H1 (cell line): ENCODE measurements at regions not wholly inside any gene's neighbourhood (a gene's known extent, or its start where the extent isn't known, plus 50 kb on each side); places are given as distances from the start of the nearest gene placed in this dataset.

ENCODE experiments used
- CTCF ChIA-PET: fragments of 300-600 bp; sonication (Branson Sonifier 250); formaldehyde crosslinking; loops from one replicate; lab custom pipeline; 2021; ENCODE audit not compliant: partially characterized antibody; lab: Charles Lee
- POLR2A ChIA-PET: fragments of 300-600 bp; sonication (Branson Sonifier 250); formaldehyde crosslinking; loops from one replicate; lab custom pipeline; 2021; ENCODE audit warnings: inconsistent platforms; ENCODE audit not compliant: partially characterized antibody; lab: Charles Lee
- DNase-seq, 2 experiments: peaks; one replicate each; pipeline versions ENCODE4 v3.0.0 to v3.0.0-alpha.2; 2010 to 2022; ENCODE audit warnings: low spot score in 2 of 2, low read depth in 1 of 2, mixed read lengths in 1 of 2
- FAIRE-seq: peaks from 2 replicates; lab custom pipeline; 2011; peaks lifted over from hg19 to GRCh38; lab: Jason Lieb, UNC
- H2AFZ ChIP-seq: 2 replicates; pipeline ENCODE4 v1.8.1; 2012; ENCODE audit warnings: low read length, inconsistent platforms
- H2AK5ac ChIP-seq: 2 replicates; pipeline ENCODE4 v1.6.1; 2013; ENCODE audit warnings: low read depth, low read length
- H2BK120ac ChIP-seq: replicated peaks from 2 replicates; pipeline ENCODE3; 2013; ENCODE audit warnings: low read depth, low read length, inconsistent platforms
- H2BK12ac ChIP-seq: 2 replicates; pipeline ENCODE4 v1.6.1; 2013; ENCODE audit warnings: low read depth, low read length
- H2BK15ac ChIP-seq: 2 replicates; pipeline ENCODE4 v1.6.1; 2013; ENCODE audit warnings: low read length
- H2BK20ac ChIP-seq: 2 replicates; pipeline ENCODE4 v1.6.1; 2013; ENCODE audit warnings: low read length
- H2BK5ac ChIP-seq: 2 replicates; pipeline ENCODE4 v1.6.1; 2013; ENCODE audit warnings: low read depth, low read length
- H3K14ac ChIP-seq: 2 replicates; pipeline ENCODE4 v1.6.1; 2013; ENCODE audit warnings: inconsistent platforms; ENCODE audit not compliant: insufficient read length
- H3K18ac ChIP-seq: 2 replicates; pipeline ENCODE4 v1.6.1; 2013; ENCODE audit warnings: low read length; ENCODE audit errors: extremely low read depth
- H3K23ac ChIP-seq: 2 replicates; pipeline ENCODE4 v1.6.1; 2013; ENCODE audit warnings: inconsistent platforms; ENCODE audit not compliant: insufficient read length
- H3K23me2 ChIP-seq: 2 replicates; pipeline ENCODE4 v1.6.1; 2013; ENCODE audit warnings: low read depth, low read length
- H3K27ac ChIP-seq: 2 replicates; pipeline ENCODE4 v1.6.1; 2011; ENCODE audit warnings: low read depth, low read length, inconsistent platforms
- H3K27me3 ChIP-seq, 4 experiments: replicated peaks in 1 of 4; 1 replicate in 1 of 4; 2 replicates in 3 of 4; pipeline versions ENCODE4 v1.6.1 to v1.8.1; 2011 to 2013; ENCODE audit warnings: low read length in 3 of 4, mild to moderate bottlenecking in 3 of 4, inconsistent platforms in 2 of 4, mixed read lengths in 2 of 4, moderate library complexity in 1 of 4; ENCODE audit not compliant: control insufficient read depth in 3 of 4, insufficient read depth in 3 of 4; ENCODE audit errors: extremely low read depth in 1 of 4
- H3K36me3 ChIP-seq, 4 experiments: 2 replicates each; pipeline versions ENCODE4 v1.6.1 to v1.8.1; 2011 to 2013; ENCODE audit warnings: mild to moderate bottlenecking in 4 of 4, low read length in 3 of 4, moderate library complexity in 2 of 4, control low read depth in 1 of 4, inconsistent platforms in 1 of 4; ENCODE audit not compliant: insufficient read depth in 4 of 4, control insufficient read depth in 2 of 4
- H3K4ac ChIP-seq: replicated peaks from 2 replicates; pipeline ENCODE3; 2013; ENCODE audit warnings: low read length, low read depth, mixed read lengths, inconsistent platforms; ENCODE audit not compliant: insufficient read length
- H3K4me1 ChIP-seq, 4 experiments: replicated peaks in 1 of 4; 1 replicate in 1 of 4; 2 replicates in 3 of 4; pipeline versions ENCODE4 v1.6.1 to v1.8.1; 2011 to 2013; ENCODE audit warnings: low read length in 3 of 4, inconsistent platforms in 2 of 4, mixed read lengths in 1 of 4; ENCODE audit not compliant: insufficient read depth in 4 of 4, control insufficient read depth in 3 of 4
- H3K4me2 ChIP-seq, 2 experiments: 2 replicates each; pipeline versions ENCODE4 v1.6.1 to v1.8.1; 2011 to 2013; ENCODE audit warnings: low read depth in 2 of 2, low read length in 2 of 2, control low read depth in 1 of 2, inconsistent platforms in 1 of 2, mild to moderate bottlenecking in 1 of 2; ENCODE audit not compliant: insufficient read depth in 1 of 2
- H3K4me3 ChIP-seq, 4 experiments: fragments of 200-600, 300-600 bp in 1 of 4; sonication (generic), shearing (Covaris generic), sonication (Bioruptor Twin) in 1 of 4; 2 replicates each; pipeline versions ENCODE4 v1.5.1 to v1.8.1; 2011 to 2016; ENCODE audit warnings: low read length in 4 of 4, low read depth in 3 of 4, control low read depth in 2 of 4, inconsistent platforms in 2 of 4, mild to moderate bottlenecking in 2 of 4, mixed read lengths in 1 of 4, moderate library complexity in 1 of 4; ENCODE audit not compliant: insufficient read depth in 2 of 4; ENCODE audit errors: extremely low read depth in 1 of 4
- H3K56ac ChIP-seq: replicated peaks from 2 replicates; pipeline ENCODE3; 2013; ENCODE audit warnings: low read depth, mild to moderate bottlenecking, mixed read lengths, low read length, inconsistent platforms; ENCODE audit not compliant: insufficient read length
- H3K79me1 ChIP-seq: 2 replicates; pipeline ENCODE4 v1.6.1; 2013; ENCODE audit warnings: low read depth, low read length, control low read depth
- H3K79me2 ChIP-seq, 2 experiments: 2 replicates each; pipeline versions ENCODE4 v1.6.1 to v1.8.1; 2012 to 2013; ENCODE audit warnings: low read length in 2 of 2, mild to moderate bottlenecking in 2 of 2, inconsistent platforms in 1 of 2; ENCODE audit not compliant: insufficient read depth in 2 of 2, control insufficient read depth in 1 of 2
- H3K9ac ChIP-seq, 4 experiments: replicated peaks in 1 of 4; 1 replicate in 1 of 4; 2 replicates in 3 of 4; pipeline versions ENCODE4 v1.6.1 to v1.8.1; 2011 to 2013; ENCODE audit warnings: low read depth in 3 of 4, low read length in 3 of 4, control low read depth in 2 of 4, mild to moderate bottlenecking in 2 of 4, moderate library complexity in 2 of 4, inconsistent platforms in 1 of 4; ENCODE audit errors: extremely low read depth in 1 of 4
- H3K9me3 ChIP-seq, 2 experiments: 2 replicates each; pipeline versions ENCODE4 v1.6.1 to v1.8.1; 2012 to 2013; ENCODE audit warnings: mild to moderate bottlenecking in 2 of 2, moderate library complexity in 2 of 2, control low read depth in 1 of 2, inconsistent platforms in 1 of 2, low read depth in 1 of 2, low read length in 1 of 2, mixed read lengths in 1 of 2; ENCODE audit not compliant: insufficient read depth in 2 of 2
- H4K20me1 ChIP-seq, 2 experiments: replicated peaks in 1 of 2; 2 replicates each; pipeline versions ENCODE3 to v1.8.1; 2011 to 2013; ENCODE audit warnings: inconsistent platforms in 2 of 2, low read length in 2 of 2, mild to moderate bottlenecking in 1 of 2; ENCODE audit not compliant: insufficient read depth in 2 of 2, control insufficient read depth in 1 of 2
- H4K5ac ChIP-seq: 2 replicates; pipeline ENCODE4 v1.6.1; 2013; ENCODE audit warnings: low read length, low read depth, mixed read lengths, inconsistent platforms; ENCODE audit not compliant: insufficient read length
- H4K8ac ChIP-seq: 2 replicates; pipeline ENCODE4 v1.8.0; 2013; ENCODE audit warnings: mild to moderate bottlenecking, moderate library complexity, low read length, inconsistent platforms; ENCODE audit not compliant: insufficient read depth; ENCODE audit errors: extremely low read depth
- H4K91ac ChIP-seq: replicated peaks from 2 replicates; pipeline ENCODE3; 2013; ENCODE audit warnings: low read length, mixed read lengths, inconsistent platforms; ENCODE audit not compliant: insufficient read length
- CBX5 ChIP-seq: fragments of 300-800, 300-1000 bp; sonication (generic); IDR thresholded peaks from 2 replicates; pipeline ENCODE4 v1.7.1; 2016; ENCODE audit warnings: antibody characterized with exemption, low read length, low read depth
- CREB1 ChIP-seq: IDR thresholded peaks from 2 replicates; pipeline ENCODE4 v1.6.1; 2012; ENCODE audit warnings: inconsistent platforms
- CTBP2 ChIP-seq: IDR thresholded peaks from 2 replicates; pipeline ENCODE4 v1.7.0; 2011; ENCODE audit warnings: borderline replicate concordance, mild to moderate bottlenecking, moderate library complexity, mixed read lengths, low read length; ENCODE audit not compliant: insufficient read depth, insufficient read length
- EP300 ChIP-seq, 2 experiments: IDR thresholded peaks; 1 replicate in 1 of 2; 2 replicates in 1 of 2; pipeline ENCODE4 v1.6.1; 2011 to 2012; ENCODE audit warnings: low read depth in 2 of 2, low read length in 2 of 2, mild to moderate bottlenecking in 2 of 2, borderline replicate concordance in 1 of 2, inconsistent platforms in 1 of 2, moderate library complexity in 1 of 2
- KDM4A ChIP-seq: IDR thresholded peaks from one replicate; pipeline ENCODE4 v1.7.1; 2012; ENCODE audit warnings: low read depth, mild to moderate bottlenecking, moderate library complexity, low read length, inconsistent platforms; ENCODE audit not compliant: severe bottlenecking
- NANOG ChIP-seq: IDR thresholded peaks from 2 replicates; pipeline ENCODE4 v1.6.1; 2011; ENCODE audit warnings: low read length, low read depth, mild to moderate bottlenecking, inconsistent platforms; ENCODE audit not compliant: insufficient read depth, poor library complexity, severe bottlenecking
- PHF8 ChIP-seq: fragments of 200-600 bp; sonication (generic); conservative IDR thresholded peaks from 2 replicates; pipeline ENCODE4 v1.7.1; 2012; ENCODE audit warnings: low read depth, mild to moderate bottlenecking, inconsistent platforms, low read length, moderate library complexity
- SIRT6 ChIP-seq: IDR thresholded peaks from one replicate; pipeline ENCODE4 v1.7.1; 2012; ENCODE audit warnings: low read length, inconsistent platforms
- TCF12 ChIP-seq: IDR thresholded peaks from 2 replicates; pipeline ENCODE4 v1.6.1; 2011; ENCODE audit warnings: low read depth, mild to moderate bottlenecking, low read length
- WGBS, 2 experiments: shearing (Covaris generic) in 1 of 2; methylation state at CpG; one replicate each; pipeline versions ENCODE4 v1.1.6 to v1.1.7; 2013 to 2015; ENCODE audit warnings: low lambda C conversion rate in 2 of 2, mixed read lengths in 2 of 2, inconsistent platforms in 1 of 2, low coverage in 1 of 2, missing lambda C conversion rate in 1 of 2; ENCODE audit not compliant: insufficient replicate concordance in 2 of 2, insufficient coverage in 1 of 2, insufficient read length in 1 of 2; ENCODE audit errors: extremely low coverage in 1 of 2, missing lambda C conversion rate in 1 of 2; 5-methylcytosine and 5-hydroxymethylcytosine counted together
- TF ChIP-seq, protein P1 (sequence below): IDR thresholded peaks from 2 replicates; pipeline ENCODE4 v1.6.1; 2011; ENCODE audit warnings: low read length, improper control_type of control experiment

DNA sequence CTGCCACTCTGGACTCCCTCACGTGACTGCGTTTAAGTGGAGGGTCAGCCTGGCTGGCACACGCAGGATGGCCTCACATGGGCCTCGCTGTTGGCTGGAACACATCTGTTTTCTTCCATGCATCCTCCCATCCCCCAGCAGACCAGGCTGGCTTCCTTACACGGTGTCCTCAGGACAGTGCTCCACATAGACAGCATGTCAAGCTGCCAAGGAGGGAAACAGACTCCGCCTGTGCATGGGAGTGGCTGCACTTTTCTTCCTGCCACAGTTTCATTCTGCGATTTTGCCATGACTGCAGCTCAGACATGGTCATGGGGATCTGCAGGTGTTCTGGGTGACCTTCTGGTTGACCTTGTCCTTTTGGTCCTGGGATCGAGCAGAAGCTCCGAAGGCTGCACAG lies 344.2 kb downstream of the SHANK2 start:
- H4K91ac ChIP-seq: no peak overlapping the region
- H3K4ac ChIP-seq: no peak overlapping the region
- H2AK5ac ChIP-seq: no peak overlapping the region
- no peak overlapping the region for H2BK12ac ChIP-seq
- H3K56ac ChIP-seq: no peak overlapping the region
- H2BK5ac ChIP-seq: no peak overlapping the region
- H2AFZ ChIP-seq: no peak overlapping the region
- no peak overlapping the region; a peak in 1 of 7 replicates for H3K9ac ChIP-seq
- no peaks in the 10 kb centered on the region for H3K9me3 ChIP-seq
- H3K27ac ChIP-seq: no peak overlapping the region
- no peaks in the 10 kb centered on the region for H3K36me3 ChIP-seq
- H3K23me2 ChIP-seq: no peaks in the 10 kb centered on the region
- H2BK20ac ChIP-seq: no peak overlapping the region
- no peak overlapping the region for H2BK15ac ChIP-seq
- TF ChIP-seq CTBP2 (no peak), KDM4A (no peak), PHF8 (no peak), TCF12 (no peak), CREB1 (no peak), CBX5 (no peak), EP300 (IDR thresholded peaks at IDR 0.05; ENCODE audit: borderline replicate concordance in 1 of 2, low read depth in 2 of 2, low read length in 2 of 2) (no peak), SIRT6 (no peak), NANOG (no peak)
- TF ChIP-seq, protein P1, sequence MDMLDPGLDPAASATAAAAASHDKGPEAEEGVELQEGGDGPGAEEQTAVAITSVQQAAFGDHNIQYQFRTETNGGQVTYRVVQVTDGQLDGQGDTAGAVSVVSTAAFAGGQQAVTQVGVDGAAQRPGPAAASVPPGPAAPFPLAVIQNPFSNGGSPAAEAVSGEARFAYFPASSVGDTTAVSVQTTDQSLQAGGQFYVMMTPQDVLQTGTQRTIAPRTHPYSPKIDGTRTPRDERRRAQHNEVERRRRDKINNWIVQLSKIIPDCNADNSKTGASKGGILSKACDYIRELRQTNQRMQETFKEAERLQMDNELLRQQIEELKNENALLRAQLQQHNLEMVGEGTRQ: no peak
- H3K14ac ChIP-seq: no peak overlapping the region
- peaks cover 7% of the 10 kb centered on the region for H3K79me1 ChIP-seq
- no peak overlapping the region for H3K4me2 ChIP-seq
- no peak overlapping the region for H3K4me3 ChIP-seq
- ChIA-PET CTCF (no interaction called here), POLR2A (no interaction called here)
- no peak for DNase-seq
- no peak for FAIRE-seq
- H4K5ac ChIP-seq: no peak overlapping the region
- H2BK120ac ChIP-seq: no peak overlapping the region
- H4K20me1 ChIP-seq: peaks cover 3 to 9% of the 10 kb centered on the region in 2 experiments
- WGBS, 2 experiments: 94% methylated on average over 9 of the region's 9 CpGs; no CpG with 5 or more reads in 1 of the 2 experiments
- H3K4me1 ChIP-seq: no peaks in the 10 kb centered on the region
- H3K79me2 ChIP-seq: no peaks in the 10 kb centered on the region
- no peak overlapping the region for H4K8ac ChIP-seq
- H3K18ac ChIP-seq: no peak overlapping the region
- H3K23ac ChIP-seq: no peak overlapping the region
- H3K27me3 ChIP-seq: no peaks in the 10 kb centered on the region
